ENCODE measurements at regions not wholly inside any gene's neighbourhood (a gene's known extent, or its start where the extent isn't known, plus 50 kb on each side); places are given as distances from the start of the nearest gene placed in this dataset.
"Not testable (repeated sequence)": the region's sequence is repeated elsewhere in the genome, so short reads cannot be mapped to it uniquely, and the experiment has no call there.

DNA sequence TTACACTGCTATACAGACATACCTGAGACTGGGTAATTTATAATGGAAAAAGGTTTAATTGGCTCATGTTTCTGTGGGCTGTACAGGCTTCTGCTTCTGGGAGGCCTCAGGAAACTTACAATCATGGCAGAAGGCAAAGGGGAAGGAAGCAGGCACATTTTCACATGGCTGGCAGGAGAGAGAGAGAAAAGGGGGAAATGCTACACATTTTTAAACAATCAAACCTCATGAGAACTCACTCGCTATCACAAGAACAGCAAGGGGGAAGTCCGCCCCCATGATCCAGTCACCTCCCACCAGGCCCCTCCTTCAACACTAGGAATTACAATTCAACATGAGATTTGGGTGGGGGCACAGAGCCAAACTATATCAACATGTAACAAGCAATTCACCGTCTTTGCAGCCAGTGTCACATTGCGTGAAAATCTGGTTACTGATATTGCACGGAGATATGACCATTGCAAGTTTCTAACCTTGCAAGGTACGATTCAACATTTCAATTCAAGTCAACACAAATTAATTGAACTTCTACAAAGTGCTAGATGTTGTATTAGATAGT, 61.7 kb upstream of the RELL1 start:
- DNase-seq, result no peak
- 73 to 78% methylated on average over 4 to 6 of the region's 6 CpGs for WGBS, 2 donors (ENCODE audit: low coverage in 1 of 2)
- Histone ChIP-seq H3K4me1 (peaks cover 0 to 8% (median 0%) of the 10 kb centered on the region in 4 donors), H3K4me3 (no peak overlapping the region), H3K27me3 (no peaks in the 10 kb centered on the region), H3K9me3 (no peaks in the 10 kb centered on the region), H3K27ac (no peak overlapping the region), H3K36me3 (no peaks in the 10 kb centered on the region)
- TF ChIP-seq, protein P1, sequence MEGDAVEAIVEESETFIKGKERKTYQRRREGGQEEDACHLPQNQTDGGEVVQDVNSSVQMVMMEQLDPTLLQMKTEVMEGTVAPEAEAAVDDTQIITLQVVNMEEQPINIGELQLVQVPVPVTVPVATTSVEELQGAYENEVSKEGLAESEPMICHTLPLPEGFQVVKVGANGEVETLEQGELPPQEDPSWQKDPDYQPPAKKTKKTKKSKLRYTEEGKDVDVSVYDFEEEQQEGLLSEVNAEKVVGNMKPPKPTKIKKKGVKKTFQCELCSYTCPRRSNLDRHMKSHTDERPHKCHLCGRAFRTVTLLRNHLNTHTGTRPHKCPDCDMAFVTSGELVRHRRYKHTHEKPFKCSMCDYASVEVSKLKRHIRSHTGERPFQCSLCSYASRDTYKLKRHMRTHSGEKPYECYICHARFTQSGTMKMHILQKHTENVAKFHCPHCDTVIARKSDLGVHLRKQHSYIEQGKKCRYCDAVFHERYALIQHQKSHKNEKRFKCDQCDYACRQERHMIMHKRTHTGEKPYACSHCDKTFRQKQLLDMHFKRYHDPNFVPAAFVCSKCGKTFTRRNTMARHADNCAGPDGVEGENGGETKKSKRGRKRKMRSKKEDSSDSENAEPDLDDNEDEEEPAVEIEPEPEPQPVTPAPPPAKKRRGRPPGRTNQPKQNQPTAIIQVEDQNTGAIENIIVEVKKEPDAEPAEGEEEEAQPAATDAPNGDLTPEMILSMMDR (IDR thresholded peaks at IDR 0.05), result no peak
- TF ChIP-seq EP300 (IDR thresholded peaks at IDR 0.05; ENCODE audit: low read depth) (no peak), POLR2A (IDR thresholded peaks at IDR 0.05) (no peak), POLR2AphosphoS5 (IDR thresholded peaks at IDR 0.05) (no peak)
- in situ Hi-C loops (cut with MboI; ENCODE audit: low pct_ligation_motif_present in 1 of 4, low pct_unique_long_range_greater_than_20kb in 1 of 4, low sequenced_read_pairs in 3 of 4) (no loop called here), intact Hi-C loops (cut with DNase I; ENCODE audit: low total_unique reads) (no loop called here)

DNA sequence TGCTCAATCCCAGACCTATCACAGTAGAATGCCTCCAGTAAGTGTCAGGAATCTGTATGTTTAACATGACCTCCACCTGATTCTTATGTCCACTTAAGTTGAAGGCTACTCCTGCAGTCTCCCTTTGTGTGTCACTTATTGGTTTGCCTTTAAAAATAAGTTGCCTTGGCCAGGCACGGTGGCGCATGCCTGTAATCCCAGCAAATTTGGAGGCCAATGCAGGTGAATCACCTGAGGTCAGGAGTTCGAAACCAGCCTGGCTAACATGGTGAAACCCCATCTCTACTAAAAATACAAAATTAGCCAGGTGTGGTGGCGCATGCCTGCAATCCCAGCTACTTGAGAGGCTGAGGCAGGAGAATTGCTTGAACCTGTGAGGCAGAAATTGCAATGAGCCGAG, 60.7 kb upstream of the RELL1 start:
- H3K4me3 ChIP-seq; H3K36me3 ChIP-seq; DNase-seq; H3K27ac ChIP-seq; H3K27me3 ChIP-seq; H3K4me1 ChIP-seq; intact Hi-C loops (cut with DNase I; ENCODE audit: low total_unique reads); H3K9me3 ChIP-seq; in situ Hi-C loops (cut with MboI; ENCODE audit: low pct_ligation_motif_present in 1 of 4, low pct_unique_long_range_greater_than_20kb in 1 of 4, low sequenced_read_pairs in 3 of 4): not testable (repeated sequence)
- 93 to 96% methylated on average over 2 to 5 of the region's 5 CpGs for WGBS, 2 donors (ENCODE audit: low coverage in 1 of 2)

DNA sequence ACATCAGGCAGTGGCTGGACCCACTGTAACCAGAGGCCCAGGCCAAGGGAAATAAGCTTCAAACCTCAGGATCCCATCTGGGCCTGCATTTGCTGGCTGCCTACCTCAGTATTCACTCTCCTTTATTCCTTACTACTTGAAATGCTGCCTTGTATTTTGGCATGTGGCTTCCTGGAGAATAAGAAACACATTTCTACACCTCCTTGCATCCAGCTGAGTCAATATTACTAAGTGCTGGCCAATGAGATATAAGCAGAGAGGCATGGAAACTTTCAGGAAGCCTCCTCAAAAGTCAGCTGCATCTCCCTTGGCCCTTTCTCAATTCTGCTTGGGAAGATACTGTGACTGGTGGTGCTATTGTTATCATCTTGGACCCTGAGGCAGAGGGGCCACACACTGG, 59.8 kb upstream of the RELL1 start:
- H3K27ac ChIP-seq, result no peak overlapping the region
- H3K4me3 ChIP-seq, result no peak overlapping the region
- H3K36me3 ChIP-seq, result no peaks in the 10 kb centered on the region
- H3K27me3 ChIP-seq, result no peaks in the 10 kb centered on the region
- DNase-seq, result no peak
- intact Hi-C loops (cut with DNase I; ENCODE audit: low total_unique reads), result no loop called here
- peaks cover 0 to 8% (median 0%) of the 10 kb centered on the region in 4 donors for H3K4me1 ChIP-seq
- no peaks in the 10 kb centered on the region for H3K9me3 ChIP-seq
- in situ Hi-C loops (cut with MboI; ENCODE audit: low pct_ligation_motif_present in 1 of 4, low pct_unique_long_range_greater_than_20kb in 1 of 4, low sequenced_read_pairs in 3 of 4), result no loop called here
- TF ChIP-seq POLR2A (IDR thresholded peaks at IDR 0.05) (no peak), EP300 (IDR thresholded peaks at IDR 0.05; ENCODE audit: low read depth) (no peak), POLR2AphosphoS5 (IDR thresholded peaks at IDR 0.05) (no peak)
- TF ChIP-seq, protein P1 (IDR thresholded peaks at IDR 0.05), result no peak

DNA sequence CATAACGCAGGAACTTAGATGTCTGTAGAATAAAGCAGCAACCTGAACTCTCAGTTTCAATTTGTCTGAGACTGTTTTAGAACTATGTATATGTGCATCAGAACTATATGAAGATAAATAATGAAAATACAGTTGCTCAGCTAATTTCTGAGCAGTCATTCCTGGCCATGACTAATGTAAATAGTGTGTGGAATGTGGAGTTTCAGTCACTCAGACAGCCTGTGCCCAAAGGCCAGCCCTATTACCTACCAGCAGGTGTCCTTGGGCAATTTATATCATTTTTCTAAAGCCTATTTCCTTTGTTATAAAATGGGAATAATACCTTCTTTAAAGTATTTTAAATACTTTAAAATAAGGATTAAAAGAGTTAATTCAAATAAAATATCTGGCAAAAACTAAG, 56.0 kb upstream of the RELL1 start:
- Histone ChIP-seq H3K27me3 (no peaks in the 10 kb centered on the region), H3K36me3 (no peaks in the 10 kb centered on the region), H3K27ac (no peak overlapping the region), H3K9me3 (no peaks in the 10 kb centered on the region), H3K4me1 (no peaks in the 10 kb centered on the region), H3K4me3 (no peak overlapping the region)
- DNase-seq, result no peak
- in situ Hi-C loops (cut with MboI; ENCODE audit: low pct_ligation_motif_present in 1 of 4, low pct_unique_long_range_greater_than_20kb in 1 of 4, low sequenced_read_pairs in 3 of 4), result no loop called here
- TF ChIP-seq EP300 (IDR thresholded peaks at IDR 0.05; ENCODE audit: low read depth), result no peak
- TF ChIP-seq POLR2A (IDR thresholded peaks at IDR 0.05), result no peak
- TF ChIP-seq, protein P1 (IDR thresholded peaks at IDR 0.05), result no peak
- no peak for TF ChIP-seq POLR2AphosphoS5 (IDR thresholded peaks at IDR 0.05)
- WGBS, 2 donors (ENCODE audit: low coverage in 1 of 2), result 90 to 100% methylated on average over 1 of the region's 1 CpG
- intact Hi-C loops (cut with DNase I; ENCODE audit: low total_unique reads), result no loop called here

DNA sequence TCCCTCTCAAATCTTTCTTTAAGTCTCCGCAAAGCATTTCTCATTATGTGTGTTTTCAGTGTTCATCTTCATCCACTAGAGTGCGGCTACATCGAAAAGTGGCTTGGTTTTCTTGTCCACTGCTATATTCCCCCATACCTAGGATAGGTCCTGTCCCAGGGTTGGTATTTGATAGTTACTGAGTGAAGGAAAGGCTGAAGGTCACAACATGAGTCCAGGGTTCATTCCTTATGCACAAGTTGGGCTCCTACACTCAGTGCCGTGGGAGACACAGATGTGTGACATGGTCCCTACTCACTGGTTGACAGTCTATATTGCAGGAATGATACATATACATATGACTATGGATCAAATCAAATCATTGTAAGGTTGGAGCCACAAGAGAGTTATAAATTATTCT, 55.4 kb upstream of the RELL1 start:
- in situ Hi-C loops (cut with MboI; ENCODE audit: low pct_ligation_motif_present in 1 of 4, low pct_unique_long_range_greater_than_20kb in 1 of 4, low sequenced_read_pairs in 3 of 4) (no loop called here), intact Hi-C loops (cut with DNase I; ENCODE audit: low total_unique reads) (no loop called here)
- Histone ChIP-seq H3K27ac (no peak overlapping the region), H3K27me3 (no peaks in the 10 kb centered on the region), H3K36me3 (no peaks in the 10 kb centered on the region), H3K4me3 (no peak overlapping the region), H3K9me3 (no peaks in the 10 kb centered on the region), H3K4me1 (no peaks in the 10 kb centered on the region)
- no peak for DNase-seq
- TF ChIP-seq POLR2A (IDR thresholded peaks at IDR 0.05), result no peak
- TF ChIP-seq POLR2AphosphoS5 (IDR thresholded peaks at IDR 0.05), result no peak
- TF ChIP-seq, protein P1 (IDR thresholded peaks at IDR 0.05), result no peak
- no peak for TF ChIP-seq EP300 (IDR thresholded peaks at IDR 0.05; ENCODE audit: low read depth)
- WGBS, 2 donors (ENCODE audit: low coverage in 1 of 2), result 94 to 100% methylated on average over 3 to 4 of the region's 4 CpGs

Measured in transverse colon (tissue), 4 donors.